HG02973 (cell line): ENCODE measurements at regions not wholly inside any gene's neighbourhood (a gene's known extent, or its start where the extent isn't known, plus 50 kb on each side); places are given as distances from the start of the nearest gene placed in this dataset.

Experiments
- ATAC-seq: cut with Tn5 transposase; IDR thresholded peaks from one replicate; pipeline ENCODE4 v1.9.1; 2021; ENCODE audit warnings: moderate library complexity; ENCODE audit not compliant: unreplicated experiment

- ATAC-seq: no peak
Measured at GRCh38 chr20:11031300-11031699, 357.5 kb upstream of the JAG1 start.

DNA sequence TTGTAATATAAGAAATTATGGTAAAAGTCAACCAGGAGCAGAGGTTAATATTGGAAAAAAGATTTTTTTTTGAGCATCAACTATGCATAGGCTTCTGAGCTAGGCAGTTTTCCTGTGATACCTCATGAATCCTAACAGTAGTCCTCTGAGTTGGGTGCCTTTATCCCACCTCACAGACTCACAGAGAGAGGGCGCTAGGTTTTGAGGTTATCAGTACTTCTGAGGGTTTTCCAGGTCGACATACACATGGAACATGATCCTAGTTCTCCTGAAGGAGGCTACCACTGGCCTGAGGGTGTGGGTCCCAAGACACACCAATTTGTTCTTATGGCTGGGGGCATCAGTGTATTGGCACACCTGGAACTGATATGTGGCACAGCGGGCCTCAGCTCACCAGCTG is 358.8 kb upstream of the JAG1 start:
- no peak for ATAC-seq

DNA sequence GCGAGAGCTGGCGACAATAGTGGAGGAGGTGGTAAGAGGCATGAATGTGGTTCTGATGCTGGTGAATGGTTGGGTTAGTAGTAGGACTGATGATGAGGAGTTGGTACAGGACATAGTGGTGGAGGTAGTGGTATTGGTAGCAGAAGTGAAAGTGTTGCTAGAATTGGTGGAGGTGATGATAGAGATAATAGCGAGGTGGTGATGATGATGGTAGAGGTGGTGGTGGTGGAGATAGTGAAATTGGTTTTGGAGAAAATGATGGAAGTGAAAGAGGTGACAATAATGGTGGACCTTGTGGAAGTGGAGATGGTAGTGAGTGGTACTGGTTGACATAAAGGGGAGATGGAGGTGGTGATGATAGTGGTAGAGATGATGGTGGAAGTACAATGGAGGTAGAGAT is 360.2 kb upstream of the JAG1 start:
- no peak for ATAC-seq

DNA sequence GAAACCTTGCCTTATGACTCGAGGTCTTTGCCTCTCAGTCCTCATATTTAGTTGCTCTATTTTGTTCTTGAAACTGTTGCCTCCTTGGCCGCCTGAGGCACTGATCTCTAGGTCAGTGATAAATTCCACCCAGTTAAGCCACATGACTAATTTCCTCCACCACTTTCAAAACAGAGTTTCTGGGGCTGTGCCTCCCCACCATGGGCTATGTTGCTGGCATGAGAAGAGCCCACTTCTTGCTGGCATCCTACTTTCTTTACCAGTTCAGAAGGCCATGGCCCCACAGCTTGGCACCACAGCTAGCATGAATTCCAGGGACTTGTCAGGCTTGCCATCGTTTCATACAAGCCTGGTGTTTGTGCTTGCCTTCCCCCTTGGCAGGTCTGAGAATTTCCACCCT is 361.4 kb upstream of the JAG1 start:
- no peak for ATAC-seq

DNA sequence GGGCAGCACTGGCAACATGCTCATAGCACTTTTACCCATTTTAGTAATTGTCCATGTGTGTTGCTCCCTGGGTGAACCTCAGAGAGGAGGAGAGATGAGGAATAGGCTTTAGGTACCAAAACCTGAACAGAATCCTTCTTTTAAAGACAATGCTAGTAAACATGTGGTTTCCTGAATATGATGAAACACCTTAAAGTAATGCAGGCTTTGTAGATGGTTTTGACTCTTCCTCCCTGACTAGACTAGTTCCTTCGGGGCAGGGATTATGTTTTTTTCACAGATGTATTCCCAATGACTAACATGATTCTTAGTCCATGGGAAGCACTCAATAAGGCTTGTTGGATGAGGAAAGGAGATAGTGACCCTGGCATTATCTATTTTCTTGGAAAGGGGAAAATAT is 367.6 kb upstream of the JAG1 start:
- ATAC-seq: no peak

DNA sequence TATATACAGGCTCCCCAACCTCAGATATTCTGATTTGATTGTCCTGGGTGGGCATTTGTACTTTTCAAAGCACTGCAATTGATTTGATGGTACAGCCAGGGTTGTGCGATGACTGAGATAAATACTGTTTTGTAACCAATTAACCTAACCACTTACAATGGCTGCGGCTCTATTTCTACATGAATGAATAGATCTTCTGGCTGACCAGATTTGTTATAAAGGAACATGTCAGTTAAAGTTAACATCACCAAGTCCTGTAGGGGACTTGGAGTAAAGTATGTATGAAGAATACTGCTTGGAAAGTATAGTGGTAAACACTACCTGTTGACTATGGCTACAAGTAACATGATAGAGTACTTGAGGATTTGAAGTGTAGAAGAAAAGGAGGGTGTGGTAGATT is 369.2 kb upstream of the JAG1 start:
- no peak for ATAC-seq

DNA sequence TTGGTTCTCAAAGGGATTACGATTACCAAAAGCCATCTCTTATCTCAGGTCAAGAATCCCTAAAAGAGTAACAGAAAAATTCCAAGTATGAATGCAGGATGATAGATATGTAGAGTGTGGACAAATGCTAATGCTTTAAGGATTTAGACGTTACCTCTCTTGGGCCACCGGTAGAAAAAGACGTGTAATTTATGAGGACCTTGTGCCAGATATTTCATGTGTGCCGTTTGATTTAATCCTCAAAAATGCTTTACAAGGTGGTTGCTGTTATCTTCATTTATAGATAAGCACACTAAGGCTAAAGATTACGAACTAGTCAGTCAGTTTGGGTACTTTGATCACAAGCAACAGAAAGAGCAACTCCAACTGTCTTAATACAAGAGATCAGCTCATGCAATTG is 370.8 kb upstream of the JAG1 start:
- no peak for ATAC-seq

DNA sequence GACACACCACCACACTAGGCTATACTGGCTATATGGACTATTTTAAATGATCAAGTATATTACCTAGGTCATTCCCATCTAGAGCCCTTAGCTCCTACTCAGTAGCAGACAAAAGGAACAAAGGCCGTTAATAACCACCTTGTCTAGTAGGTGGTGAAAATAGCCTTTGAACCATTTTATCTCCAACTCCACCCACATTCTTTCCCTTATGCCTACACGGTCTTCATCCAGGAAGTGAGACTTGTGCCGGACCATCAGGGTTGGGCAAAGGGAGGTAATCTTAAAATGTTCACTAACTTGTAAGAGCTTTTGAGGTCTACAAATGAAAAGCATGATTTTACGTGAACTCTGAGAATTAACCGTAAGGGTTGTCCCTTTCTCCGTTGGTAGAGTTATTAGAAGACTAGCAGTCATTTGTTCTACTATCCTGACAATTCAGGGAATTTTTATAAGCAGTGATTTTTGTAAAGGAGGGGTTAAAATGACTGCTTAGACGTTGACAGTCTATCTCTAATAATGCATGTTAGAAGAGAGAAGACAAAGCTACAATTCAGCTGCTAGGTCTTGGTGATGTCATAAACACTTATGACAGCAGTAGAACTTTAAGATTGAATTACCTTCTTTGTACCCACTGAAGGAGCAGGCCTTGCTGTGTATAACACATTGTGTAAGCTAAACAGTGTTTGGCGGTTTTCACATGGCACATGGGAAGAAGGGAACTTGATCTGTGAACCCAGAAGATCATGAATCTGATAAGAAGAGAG is 371.8 kb upstream of the JAG1 start:
- no peak for ATAC-seq

GRCh38 chr20:11047559-11047958 is 373.8 kb upstream of the JAG1 start:
- ATAC-seq: no peak

- no peak for ATAC-seq
Measured at GRCh38 chr20:11048739-11049138, 374.9 kb upstream of the JAG1 start.

DNA sequence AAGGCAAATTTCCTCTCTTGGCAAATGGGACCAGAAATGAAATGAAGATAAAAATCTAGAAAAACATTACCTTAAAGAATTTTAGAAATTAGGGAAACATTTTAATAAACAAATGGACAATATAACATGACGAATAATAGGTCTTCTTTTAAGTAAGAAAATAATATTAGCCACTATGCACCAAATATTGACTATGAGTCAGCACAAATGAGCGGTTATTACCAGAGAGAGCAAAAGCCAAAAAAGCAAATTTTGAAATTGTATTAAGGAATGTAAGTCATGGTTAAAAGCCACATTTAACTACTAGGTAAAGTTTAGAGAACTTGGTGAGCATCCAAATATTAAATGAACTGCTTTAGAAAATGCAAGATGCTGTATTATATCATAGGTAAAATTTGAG is 376.6 kb upstream of the JAG1 start:
- no peak for ATAC-seq

GRCh38 chr20:11051136-11051535 is 377.3 kb upstream of the JAG1 start:
- no peak for ATAC-seq

GRCh38 chr20:11053310-11053709 is 379.5 kb upstream of the JAG1 start:
- no peak for ATAC-seq

DNA sequence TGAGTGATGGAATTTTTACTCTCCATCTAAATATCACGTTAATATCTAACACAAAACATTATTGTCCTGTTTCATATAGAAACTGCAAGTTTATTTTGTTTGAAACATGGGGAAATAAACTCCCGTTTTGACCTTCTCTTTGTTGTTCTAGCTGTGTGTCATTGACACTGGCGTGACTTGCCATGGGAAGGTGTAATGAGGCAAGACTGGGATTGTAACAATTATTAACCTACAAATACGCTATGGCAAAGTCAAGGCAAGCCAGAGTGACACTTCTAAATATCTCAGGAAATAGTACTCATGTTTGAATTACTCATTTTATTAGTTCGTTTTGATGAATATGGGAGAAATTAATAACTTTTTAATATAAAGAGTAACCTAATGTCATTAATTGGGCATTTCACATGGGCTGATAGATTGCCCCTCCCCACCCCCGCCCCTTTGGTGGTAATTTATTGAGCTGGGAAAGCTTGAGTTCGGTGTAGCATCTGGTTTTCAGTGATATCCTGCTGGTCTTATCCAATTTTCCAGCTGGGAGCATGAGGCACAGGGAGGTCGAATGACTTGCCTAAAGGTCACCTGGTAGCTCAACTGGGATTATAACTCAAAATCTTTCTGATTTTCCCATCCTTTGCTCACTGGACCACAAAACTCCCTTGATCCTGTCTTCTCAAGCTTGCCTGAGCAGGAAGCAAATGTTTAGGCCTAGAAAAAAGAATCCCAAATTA is 380.6 kb upstream of the JAG1 start:
- ATAC-seq: no peak

GRCh38 chr20:11056414-11056813 is 382.6 kb upstream of the JAG1 start:
- ATAC-seq: no peak

DNA sequence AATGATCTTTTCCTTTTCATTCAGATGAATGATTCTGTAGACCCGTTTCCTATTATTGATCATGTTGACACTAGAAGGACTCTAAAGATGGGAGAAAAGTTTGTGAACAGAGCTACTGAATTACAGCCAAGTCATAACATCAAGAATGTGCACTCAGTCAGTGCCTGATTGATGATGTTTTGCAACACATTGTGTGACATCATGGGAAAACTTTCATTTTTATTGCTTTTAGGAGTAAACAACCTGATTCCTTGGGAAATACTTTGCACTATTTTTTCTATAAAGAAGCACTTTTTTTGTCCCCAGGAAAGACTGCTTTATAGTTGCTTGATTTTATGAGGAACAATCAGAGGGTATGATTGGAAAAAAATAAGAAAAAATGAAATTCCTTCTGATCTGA is 383.8 kb upstream of the JAG1 start:
- ATAC-seq: no peak

DNA sequence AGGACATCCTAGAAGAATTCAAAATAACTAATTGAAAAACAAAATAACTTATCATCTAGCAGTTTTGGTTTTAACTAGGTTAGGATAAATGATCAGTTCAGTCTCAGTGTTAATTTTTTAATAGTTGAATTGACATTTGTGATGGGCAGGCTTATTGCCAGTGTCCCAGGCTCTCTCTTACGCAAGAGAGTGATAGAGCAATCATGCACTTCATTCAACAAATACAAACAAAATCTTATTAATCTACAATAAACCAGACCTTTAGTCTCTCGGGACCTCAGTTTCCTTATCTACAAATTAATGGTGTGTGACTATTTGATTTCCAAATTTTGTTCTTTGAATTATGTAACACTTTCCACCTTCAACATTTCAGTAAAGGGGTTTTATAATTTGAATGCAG is 385.9 kb upstream of the JAG1 start:
- no peak for ATAC-seq

GRCh38 chr20:11060423-11061185 is 386.8 kb upstream of the JAG1 start:
- ATAC-seq: no peak

DNA sequence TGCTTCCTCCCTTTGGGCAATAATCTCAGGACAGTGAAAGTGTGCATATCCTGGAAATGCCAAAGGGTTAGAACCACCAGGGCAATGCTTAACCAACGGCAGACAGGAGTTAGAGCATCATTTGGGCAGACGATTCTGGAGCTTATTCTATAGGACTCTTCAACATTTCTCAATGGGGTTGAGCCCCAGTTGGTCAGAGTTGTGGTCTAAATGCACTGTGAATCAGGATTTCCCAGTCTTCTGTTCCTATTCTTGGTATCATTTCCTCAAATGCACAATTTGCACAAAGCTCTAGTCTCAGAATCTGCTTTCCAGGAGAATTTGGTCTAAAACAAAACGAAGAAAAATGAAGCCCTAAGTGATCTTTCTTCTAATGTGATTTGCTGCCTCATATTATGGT is 389.6 kb upstream of the JAG1 start:
- ATAC-seq: no peak

DNA sequence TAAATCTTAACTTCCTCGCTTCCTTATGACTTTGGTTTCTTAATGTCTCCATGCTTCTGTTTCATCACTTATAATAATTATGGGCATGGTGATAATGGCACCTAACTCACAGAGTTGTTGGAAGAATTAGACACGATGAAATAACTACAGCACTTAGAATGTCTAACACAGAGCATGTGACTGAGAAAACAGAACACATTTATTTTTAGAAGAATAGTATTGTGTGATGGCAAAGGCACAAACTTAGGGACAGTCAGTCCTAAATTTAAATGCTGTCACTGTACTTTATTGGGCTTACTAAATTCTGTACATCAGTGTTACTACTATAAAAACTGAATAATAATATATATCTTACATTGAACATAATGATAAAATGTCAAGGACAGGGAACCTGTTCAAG is 391.1 kb upstream of the JAG1 start:
- ATAC-seq: no peak

- no peak for ATAC-seq
Measured at GRCh38 chr20:11067359-11067758, 393.6 kb upstream of the JAG1 start.

DNA sequence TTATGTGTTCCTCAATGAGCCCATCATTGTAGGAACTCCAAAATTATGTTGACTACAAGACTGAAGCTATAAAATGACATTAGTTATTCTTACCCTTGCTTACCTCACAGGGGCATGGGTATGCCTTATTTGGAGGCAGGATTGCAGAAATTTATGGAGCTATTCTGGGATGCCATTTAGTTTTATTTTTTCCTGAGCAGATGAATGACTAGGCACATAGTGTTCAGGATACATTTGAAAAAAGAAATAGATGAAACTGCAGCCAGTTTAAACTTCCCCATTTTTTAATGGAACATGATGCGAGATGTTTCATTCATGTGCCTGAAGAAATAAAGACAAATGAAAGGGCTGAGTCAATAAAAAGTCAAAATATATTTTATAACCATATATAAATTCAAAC is 399.2 kb upstream of the JAG1 start:
- ATAC-seq: no peak
